ENCODE measurements at regions not wholly inside any gene's neighbourhood (a gene's known extent, or its start where the extent isn't known, plus 50 kb on each side); places are given as distances from the start of the nearest gene placed in this dataset.

GRCh38 chr6:27111743-27112142, 135.8 kb upstream of the PRSS16 start:
- no peak for TF ChIP-seq CTCF (conservative IDR thresholded peaks at IDR 0.05 in 1 of 2, IDR thresholded peaks at IDR 0.05 in 1 of 2; ENCODE audit: extremely low read depth in 1 of 2, insufficient read depth in 1 of 2, low read depth in 1 of 2, low read length in 2 of 2)
- TF ChIP-seq EZH2 (IDR thresholded peaks at IDR 0.05; ENCODE audit: borderline replicate concordance, low read length): no peak

All from mammary epithelial cell (primary cell).